ENCODE measurements at regions not wholly inside any gene's neighbourhood (a gene's known extent, or its start where the extent isn't known, plus 50 kb on each side); places are given as distances from the start of the nearest gene placed in this dataset.

GRCh38 chr4:173990869-173991210, 292.6 kb downstream of the FBXO8 start:
- no peak for TF ChIP-seq CTCF (IDR thresholded peaks at IDR 0.05; ENCODE audit: low read depth, low read length, poor library complexity, severe bottlenecking)
- TF ChIP-seq EZH2phosphoT487 (IDR thresholded peaks at IDR 0.05; ENCODE audit: borderline replicate concordance, low read length): no peak
